Smooth muscle cell (in vitro differentiated cells): ENCODE measurements at regions not wholly inside any gene's neighbourhood (a gene's known extent, or its start where the extent isn't known, plus 50 kb on each side); places are given as distances from the start of the nearest gene placed in this dataset.

Source experiments
- DNase-seq: peaks from one replicate; lab custom pipeline; 2025; ENCODE audit not compliant: unreplicated experiment; lab: John Stamatoyannopoulos, UW
- H2AFZ ChIP-seq: fragments of 200-600 bp; sonication (generic); 2 replicates; pipeline ENCODE4 v1.6.0; 2016; ENCODE audit warnings: antibody characterized with exemption, low read depth, mild to moderate bottlenecking
- H3F3A ChIP-seq: fragments of 200-600 bp; sonication (generic); 2 replicates; pipeline ENCODE4 v1.6.0; 2017; ENCODE audit warnings: antibody characterized with exemption, low read depth
- H3K27ac ChIP-seq: fragments of 200-600 bp; sonication (generic); 2 replicates; pipeline ENCODE4 v1.5.1; 2016; ENCODE audit warnings: low read depth, mild to moderate bottlenecking
- H3K27me3 ChIP-seq: fragments of 200-600 bp; sonication (generic); 2 replicates; pipeline ENCODE4 v1.6.1; 2016; ENCODE audit warnings: low read depth, mild to moderate bottlenecking
- H3K36me3 ChIP-seq: fragments of 200-600 bp; sonication (generic); 2 replicates; pipeline ENCODE4 v1.5.1; 2016; ENCODE audit warnings: low read depth
- H3K4me1 ChIP-seq: fragments of 200-600 bp; sonication (generic); 2 replicates; pipeline ENCODE4 v1.5.1; 2016; ENCODE audit warnings: low read depth
- H3K4me2 ChIP-seq: fragments of 200-600 bp; sonication (generic); 2 replicates; pipeline ENCODE4 v1.6.0; 2016; ENCODE audit warnings: mild to moderate bottlenecking
- H3K4me3 ChIP-seq: fragments of 200-600 bp; sonication (generic); 2 replicates; pipeline ENCODE4 v1.5.1; 2016; ENCODE audit warnings: mild to moderate bottlenecking
- H3K79me2 ChIP-seq: fragments of 200-600 bp; sonication (generic); 2 replicates; pipeline ENCODE4 v1.6.0; 2016; ENCODE audit warnings: low read depth, mild to moderate bottlenecking
- H3K9ac ChIP-seq: fragments of 200-600 bp; sonication (generic); 2 replicates; pipeline ENCODE4 v1.6.0; 2016; ENCODE audit warnings: low read depth
- H3K9me3 ChIP-seq: fragments of 200-600 bp; sonication (generic); replicated peaks from 2 replicates; pipeline ENCODE4 v1.5.1; 2016; ENCODE audit warnings: low read depth
- H4K20me1 ChIP-seq: fragments of 200-600 bp; sonication (generic); 2 replicates; pipeline ENCODE4 v1.6.0; 2016; ENCODE audit warnings: low read depth
- CTCF ChIP-seq: fragments of 200-600 bp; sonication (generic); IDR thresholded peaks from 2 replicates; pipeline ENCODE4 v1.5.1; 2017; ENCODE audit warnings: borderline replicate concordance, mild to moderate bottlenecking, antibody characterized with exemption; ENCODE audit not compliant: insufficient read depth, poor library complexity, severe bottlenecking
- WGBS: methylation state at CpG from one replicate; pipeline ENCODE4 v1.1.7; 2016; ENCODE audit warnings: low lambda C conversion rate; 5-methylcytosine and 5-hydroxymethylcytosine counted together

- Histone ChIP-seq H3K9me3 (no peaks in the 10 kb centered on the region), H3K27me3 (no peaks in the 10 kb centered on the region), H3K36me3 (no peaks in the 10 kb centered on the region), H3K27ac (no peak overlapping the region), H2AFZ (no peak overlapping the region), H3K79me2 (no peaks in the 10 kb centered on the region), H3K4me1 (no peaks in the 10 kb centered on the region), H3K9ac (no peak overlapping the region), H4K20me1 (no peaks in the 10 kb centered on the region), H3K4me3 (no peak overlapping the region), H3F3A (no peaks in the 10 kb centered on the region), H3K4me2 (no peak overlapping the region)
- no peak for TF ChIP-seq CTCF
- 95% methylated on average over 5 of the region's 5 CpGs for WGBS
- DNase-seq: no peak
Measured at GRCh38 chr4:11299836-11300235, 128.9 kb downstream of the HS3ST1 start.

GRCh38 chr4:11299016-11299415, 129.7 kb downstream of the HS3ST1 start:
- Histone ChIP-seq H3K4me1 (no peaks in the 10 kb centered on the region), H3K9ac (no peak overlapping the region), H2AFZ (no peak overlapping the region), H3K9me3 (no peaks in the 10 kb centered on the region), H3K4me2 (no peak overlapping the region), H3K4me3 (no peak overlapping the region), H3F3A (no peaks in the 10 kb centered on the region), H3K36me3 (no peaks in the 10 kb centered on the region), H4K20me1 (no peaks in the 10 kb centered on the region), H3K27ac (no peak overlapping the region), H3K27me3 (no peaks in the 10 kb centered on the region), H3K79me2 (no peaks in the 10 kb centered on the region)
- 81% methylated on average over 6 of the region's 6 CpGs for WGBS
- no peak for DNase-seq
- TF ChIP-seq CTCF: no peak

- Histone ChIP-seq H3K36me3 (no peaks in the 10 kb centered on the region), H3K27ac (no peak overlapping the region), H3K4me1 (no peaks in the 10 kb centered on the region), H2AFZ (no peak overlapping the region), H4K20me1 (no peaks in the 10 kb centered on the region), H3K4me2 (no peak overlapping the region), H3K79me2 (no peaks in the 10 kb centered on the region), H3K27me3 (no peaks in the 10 kb centered on the region), H3F3A (no peaks in the 10 kb centered on the region), H3K9me3 (no peaks in the 10 kb centered on the region), H3K4me3 (no peak overlapping the region), H3K9ac (no peak overlapping the region)
- no peak for DNase-seq
- no peak for TF ChIP-seq CTCF
- WGBS: 97% methylated on average over 1 of the region's 1 CpG
Measured at GRCh38 chr4:11298451-11298850, 130.2 kb downstream of the HS3ST1 start.

- H3K27me3 ChIP-seq: no peaks in the 10 kb centered on the region
- no peaks in the 10 kb centered on the region for H3K4me1 ChIP-seq
- DNase-seq: no peak
- H3K9me3 ChIP-seq: no peaks in the 10 kb centered on the region
- no peak overlapping the region for H2AFZ ChIP-seq
- no peak for TF ChIP-seq CTCF
- H3K27ac ChIP-seq: no peak overlapping the region
- no peaks in the 10 kb centered on the region for H3K36me3 ChIP-seq
- no peak overlapping the region for H3K9ac ChIP-seq
- 88% methylated on average over 3 of the region's 3 CpGs for WGBS
- H3K4me3 ChIP-seq: no peak overlapping the region
- H3K79me2 ChIP-seq: no peaks in the 10 kb centered on the region
- no peaks in the 10 kb centered on the region for H3F3A ChIP-seq
- no peaks in the 10 kb centered on the region for H4K20me1 ChIP-seq
- H3K4me2 ChIP-seq: no peak overlapping the region
Measured at GRCh38 chr4:11297627-11298026, 131.1 kb downstream of the HS3ST1 start.
